MCF 10A (cell line): ENCODE measurements at regions not wholly inside any gene's neighbourhood (a gene's known extent, or its start where the extent isn't known, plus 50 kb on each side); places are given as distances from the start of the nearest gene placed in this dataset.

Experiments used
- BruUV-seq: library from RNA; stranded (reverse); fragments of 400-500 nt; replicated peaks from 2 replicates; lab custom pipeline; 2021; lab: Mats Ljungman, UMichigan
- CTCF ChIA-PET: fragments of 300-600 bp; sonication (Branson Sonifier 250); formaldehyde crosslinking; extraction: SDS; loops from one replicate; lab custom pipeline; 2021; ENCODE audit warnings: antibody characterized with exemption, inconsistent platforms; lab: Yijun Ruan, JAX
- POLR2A ChIA-PET: fragments of 300-600, 350-650 bp; sonication (Branson Sonifier 250); formaldehyde crosslinking; extraction: SDS; loops from one replicate; lab custom pipeline; 2020; ENCODE audit warnings: antibody characterized with exemption, inconsistent platforms; lab: Yijun Ruan, JAX
- DNase-seq: peaks from one replicate; pipeline ENCODE4 v3.0.0-alpha.2; 2018; ENCODE audit not compliant: unreplicated experiment
- H3K27ac Mint-ChIP-seq: one replicate; pipeline ENCODE4 v1.8.0; 2022; ENCODE audit warnings: mild to moderate bottlenecking, low read depth, mixed read lengths; ENCODE audit not compliant: unreplicated experiment
- H3K27me3 Mint-ChIP-seq: one replicate; pipeline ENCODE4 v1.8.0; 2022; ENCODE audit warnings: mixed read lengths; ENCODE audit not compliant: insufficient read depth, unreplicated experiment
- H3K36me3 Mint-ChIP-seq: one replicate; pipeline ENCODE4 v1.8.0; 2022; ENCODE audit warnings: mild to moderate bottlenecking, moderate library complexity, mixed read lengths; ENCODE audit not compliant: insufficient read depth, unreplicated experiment
- H3K4me1 Mint-ChIP-seq: one replicate; pipeline ENCODE4 v1.8.0; 2022; ENCODE audit warnings: mixed read lengths; ENCODE audit not compliant: insufficient read depth, unreplicated experiment
- H3K4me3 Mint-ChIP-seq: one replicate; pipeline ENCODE4 v1.8.0; 2022; ENCODE audit warnings: mild to moderate bottlenecking, moderate library complexity, mixed read lengths; ENCODE audit not compliant: unreplicated experiment
- H3K9me3 Mint-ChIP-seq: one replicate; pipeline ENCODE4 v1.8.0; 2022; ENCODE audit warnings: mixed read lengths; ENCODE audit not compliant: unreplicated experiment
- intact Hi-C: fragments of 100-400 bp; cut with micrococcal nuclease; formaldehyde crosslinking; loops from 2 replicates; pipeline ENCODE4 v1.14.1; 2022
- TF ChIP-seq, protein P1 (sequence below): fragments of 200-600 bp; IDR thresholded peaks from one replicate; pipeline ENCODE4 v1.8.0; 2022; ENCODE audit warnings: antibody characterized with exemption, mild to moderate bottlenecking; ENCODE audit not compliant: unreplicated experiment

DNA sequence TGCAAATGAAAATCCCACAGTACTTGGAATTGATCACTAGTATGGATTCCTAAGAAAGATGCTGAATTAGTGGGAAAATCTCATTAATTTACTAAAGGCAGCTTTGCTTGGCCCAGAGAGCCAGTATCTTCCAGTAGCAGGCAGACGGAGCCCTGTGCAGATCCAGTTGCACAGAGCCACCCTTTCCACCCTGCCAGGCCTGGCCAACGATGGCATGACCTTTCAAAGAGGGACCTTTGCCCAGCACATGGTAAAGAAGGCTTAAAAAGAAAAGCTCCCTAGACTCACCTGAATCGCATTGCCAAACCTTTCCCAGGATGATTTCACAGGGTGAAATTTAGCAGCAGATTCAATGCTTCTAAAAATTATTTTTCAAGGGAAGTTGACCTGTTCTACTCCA lies 170.5 kb upstream of the CAMK1G start:
- TF ChIP-seq, protein P1, sequence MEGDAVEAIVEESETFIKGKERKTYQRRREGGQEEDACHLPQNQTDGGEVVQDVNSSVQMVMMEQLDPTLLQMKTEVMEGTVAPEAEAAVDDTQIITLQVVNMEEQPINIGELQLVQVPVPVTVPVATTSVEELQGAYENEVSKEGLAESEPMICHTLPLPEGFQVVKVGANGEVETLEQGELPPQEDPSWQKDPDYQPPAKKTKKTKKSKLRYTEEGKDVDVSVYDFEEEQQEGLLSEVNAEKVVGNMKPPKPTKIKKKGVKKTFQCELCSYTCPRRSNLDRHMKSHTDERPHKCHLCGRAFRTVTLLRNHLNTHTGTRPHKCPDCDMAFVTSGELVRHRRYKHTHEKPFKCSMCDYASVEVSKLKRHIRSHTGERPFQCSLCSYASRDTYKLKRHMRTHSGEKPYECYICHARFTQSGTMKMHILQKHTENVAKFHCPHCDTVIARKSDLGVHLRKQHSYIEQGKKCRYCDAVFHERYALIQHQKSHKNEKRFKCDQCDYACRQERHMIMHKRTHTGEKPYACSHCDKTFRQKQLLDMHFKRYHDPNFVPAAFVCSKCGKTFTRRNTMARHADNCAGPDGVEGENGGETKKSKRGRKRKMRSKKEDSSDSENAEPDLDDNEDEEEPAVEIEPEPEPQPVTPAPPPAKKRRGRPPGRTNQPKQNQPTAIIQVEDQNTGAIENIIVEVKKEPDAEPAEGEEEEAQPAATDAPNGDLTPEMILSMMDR = no peak
- POLR2A ChIA-PET = interaction anchor here (0.6 to 38.6 kb wide), 10 partner anchors 10 to 411 kb away, joined by 3 to 6956 read pairs (median 7); no protein-coding TSS in a partner anchor
- no peak overlapping the region for H3K4me3 Mint-ChIP-seq
- BruUV-seq = no TSS peak
- H3K27ac Mint-ChIP-seq = peak overlapping the region; percentile 89
- intact Hi-C loops = no loop called here
- H3K36me3 Mint-ChIP-seq = no peaks in the 10 kb centered on the region
- no peaks in the 10 kb centered on the region for H3K27me3 Mint-ChIP-seq
- CTCF ChIA-PET = interaction anchor here (0.6 to 17.4 kb wide), 14 partner anchors 14 to 1168 kb away, joined by 3 to 368 read pairs (median 6); partner anchors contain the start of gene PLXNA2
- H3K9me3 Mint-ChIP-seq = no peaks in the 10 kb centered on the region
- H3K4me1 Mint-ChIP-seq = peaks cover 78% of the 10 kb centered on the region
- DNase-seq = no peak

DNA sequence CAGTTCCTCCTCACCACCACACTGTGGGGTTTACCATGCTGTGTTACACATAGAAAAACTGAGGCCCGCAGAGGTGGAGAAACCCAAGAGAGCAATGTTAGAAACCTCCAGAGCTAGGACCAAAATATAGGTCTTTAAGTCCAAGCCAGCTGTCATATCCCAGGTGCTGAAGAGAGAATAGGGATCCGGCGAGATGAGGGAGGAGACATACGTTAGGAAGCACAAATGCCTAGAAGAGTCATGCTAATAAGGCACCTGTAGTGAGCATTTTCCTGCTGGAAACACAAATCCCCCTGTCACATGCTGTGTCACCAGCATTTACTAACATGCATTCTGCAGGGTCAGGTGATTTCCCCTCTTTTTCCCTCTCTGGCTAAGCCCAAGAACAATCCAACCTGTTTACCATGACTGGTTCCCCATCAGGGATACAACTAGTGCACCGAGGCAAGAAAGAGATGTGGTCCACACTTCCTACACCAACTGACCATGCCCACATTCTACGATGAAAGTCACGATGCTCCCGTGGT lies 168.6 kb upstream of the CAMK1G start:
- H3K27me3 Mint-ChIP-seq = no peaks in the 10 kb centered on the region
- no peaks in the 10 kb centered on the region for H3K36me3 Mint-ChIP-seq
- peaks cover 68% of the 10 kb centered on the region for H3K4me1 Mint-ChIP-seq
- intact Hi-C loops = no loop called here
- H3K27ac Mint-ChIP-seq = peak overlapping the region; percentile 96
- TF ChIP-seq, protein P1 = no peak
- ChIA-PET CTCF (interaction anchor here (0.6 to 26.1 kb wide), 17 partner anchors 8 to 1176 kb away, joined by 3 to 1242 read pairs (median 4); no protein-coding TSS in a partner anchor), POLR2A (interaction anchor here (0.7 to 38.6 kb wide), 14 partner anchors 9 to 1170 kb away, joined by 3 to 6956 read pairs (median 12); partner anchors contain the start of gene PLXNA2)
- no TSS peak for BruUV-seq
- H3K4me3 Mint-ChIP-seq = no peak overlapping the region
- no peak for DNase-seq
- no peaks in the 10 kb centered on the region for H3K9me3 Mint-ChIP-seq

DNA sequence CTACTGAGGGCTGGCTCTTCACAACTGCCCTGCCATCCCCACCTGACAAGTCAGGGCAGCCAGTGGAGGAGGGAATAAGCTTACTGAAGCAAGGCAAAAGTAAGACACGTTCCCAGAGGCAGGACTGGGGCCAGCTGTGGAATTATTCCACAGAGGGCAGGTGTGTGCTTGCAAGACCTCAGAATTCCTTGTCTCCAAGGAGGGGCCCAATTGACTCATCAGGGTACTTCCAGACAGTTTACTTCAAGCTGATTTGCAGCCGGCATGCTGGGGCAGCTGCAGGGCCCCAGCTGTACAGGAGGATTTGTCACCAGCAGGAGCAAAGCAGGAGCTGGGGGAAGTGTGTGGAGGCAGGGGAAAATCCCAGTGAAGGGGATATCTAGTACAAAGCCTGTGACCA lies 167.5 kb upstream of the CAMK1G start:
- intact Hi-C loops = loop anchor here (1.0 to 2.0 kb wide), 3 partner anchors 13 to 59 kb away; no protein-coding TSS in a partner anchor
- peaks cover 65% of the 10 kb centered on the region for H3K4me1 Mint-ChIP-seq
- DNase-seq = peak; percentile 100
- CTCF ChIA-PET = interaction anchor here (0.7 to 26.1 kb wide), 16 partner anchors 9 to 1394 kb away, joined by 3 to 1242 read pairs (median 5); no protein-coding TSS in a partner anchor
- TF ChIP-seq, protein P1 = no peak
- H3K36me3 Mint-ChIP-seq = no peaks in the 10 kb centered on the region
- H3K27me3 Mint-ChIP-seq = no peaks in the 10 kb centered on the region
- BruUV-seq = no TSS peak
- POLR2A ChIA-PET = interaction anchor here (0.6 to 38.6 kb wide), 23 partner anchors 11 to 1171 kb away, joined by 3 to 6956 read pairs (median 6); partner anchors contain the start of genes LAMB3 and PLXNA2
- peak overlapping the region; percentile 96 for H3K27ac Mint-ChIP-seq
- H3K9me3 Mint-ChIP-seq = no peaks in the 10 kb centered on the region
- peak overlapping the region; percentile 53 for H3K4me3 Mint-ChIP-seq

DNA sequence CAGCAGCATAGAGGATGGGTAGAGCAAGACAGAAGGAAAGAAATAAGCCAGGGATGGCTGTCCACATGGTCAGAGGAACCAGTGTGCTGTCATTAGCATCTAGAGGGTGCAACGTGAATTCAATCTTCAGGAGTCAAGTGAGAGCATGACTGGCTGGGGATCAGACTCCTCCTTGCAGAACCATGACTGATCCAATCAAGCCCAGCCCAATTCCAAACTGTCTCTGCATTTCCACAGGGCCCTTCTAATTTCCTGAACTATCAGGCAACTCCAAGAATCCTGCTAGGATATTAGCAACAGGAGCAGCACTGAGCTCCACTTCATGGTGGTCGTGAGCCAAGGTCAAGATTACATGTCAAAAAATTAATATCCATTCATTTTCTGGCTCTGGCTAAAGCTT lies 166.8 kb upstream of the CAMK1G start:
- Mint-ChIP-seq H3K27ac (peak overlapping the region; percentile 96), H3K4me1 (peaks cover 65% of the 10 kb centered on the region), H3K27me3 (no peaks in the 10 kb centered on the region), H3K9me3 (no peaks in the 10 kb centered on the region), H3K4me3 (no peak overlapping the region), H3K36me3 (no peaks in the 10 kb centered on the region)
- TF ChIP-seq, protein P1 = no peak
- CTCF ChIA-PET = interaction anchor here (0.7 to 26.1 kb wide), 12 partner anchors 12 to 215 kb away, joined by 3 to 1242 read pairs (median 8); no protein-coding TSS in a partner anchor
- intact Hi-C loops = loop anchor here (1.0 to 2.0 kb wide), 3 partner anchors 13 to 59 kb away; no protein-coding TSS in a partner anchor
- BruUV-seq = no TSS peak
- POLR2A ChIA-PET = interaction anchor here (0.6 to 38.6 kb wide), 19 partner anchors 11 to 1172 kb away, joined by 3 to 6956 read pairs (median 7); partner anchors contain the start of genes LAMB3 and PLXNA2
- no peak for DNase-seq
